ENCODE measurements at regions not wholly inside any gene's neighbourhood (a gene's known extent, or its start where the extent isn't known, plus 50 kb on each side); places are given as distances from the start of the nearest gene placed in this dataset.

DNA sequence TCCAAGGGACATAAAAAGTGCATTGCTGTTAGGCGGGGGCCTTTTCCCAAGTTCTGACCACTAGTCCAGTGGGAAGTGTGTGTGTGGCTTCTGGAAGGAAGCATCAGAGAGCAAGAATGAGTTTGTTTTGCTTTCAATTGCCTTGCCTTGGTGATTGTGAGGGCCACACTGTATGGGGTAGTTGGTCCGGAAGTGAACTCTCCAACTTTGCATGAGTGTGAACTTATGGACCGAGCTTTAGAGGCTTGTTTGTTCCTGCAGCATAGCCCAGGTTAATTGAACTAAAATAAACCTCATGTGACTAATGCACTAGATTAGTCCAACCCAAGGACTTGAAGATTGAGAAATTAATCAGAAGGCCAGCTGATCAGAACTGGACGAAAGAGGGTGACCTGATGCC is 171.7 kb downstream of the NR2F2 start:
- TF ChIP-seq, protein P1, sequence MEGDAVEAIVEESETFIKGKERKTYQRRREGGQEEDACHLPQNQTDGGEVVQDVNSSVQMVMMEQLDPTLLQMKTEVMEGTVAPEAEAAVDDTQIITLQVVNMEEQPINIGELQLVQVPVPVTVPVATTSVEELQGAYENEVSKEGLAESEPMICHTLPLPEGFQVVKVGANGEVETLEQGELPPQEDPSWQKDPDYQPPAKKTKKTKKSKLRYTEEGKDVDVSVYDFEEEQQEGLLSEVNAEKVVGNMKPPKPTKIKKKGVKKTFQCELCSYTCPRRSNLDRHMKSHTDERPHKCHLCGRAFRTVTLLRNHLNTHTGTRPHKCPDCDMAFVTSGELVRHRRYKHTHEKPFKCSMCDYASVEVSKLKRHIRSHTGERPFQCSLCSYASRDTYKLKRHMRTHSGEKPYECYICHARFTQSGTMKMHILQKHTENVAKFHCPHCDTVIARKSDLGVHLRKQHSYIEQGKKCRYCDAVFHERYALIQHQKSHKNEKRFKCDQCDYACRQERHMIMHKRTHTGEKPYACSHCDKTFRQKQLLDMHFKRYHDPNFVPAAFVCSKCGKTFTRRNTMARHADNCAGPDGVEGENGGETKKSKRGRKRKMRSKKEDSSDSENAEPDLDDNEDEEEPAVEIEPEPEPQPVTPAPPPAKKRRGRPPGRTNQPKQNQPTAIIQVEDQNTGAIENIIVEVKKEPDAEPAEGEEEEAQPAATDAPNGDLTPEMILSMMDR (IDR thresholded peaks at IDR 0.05): no peak

DNA sequence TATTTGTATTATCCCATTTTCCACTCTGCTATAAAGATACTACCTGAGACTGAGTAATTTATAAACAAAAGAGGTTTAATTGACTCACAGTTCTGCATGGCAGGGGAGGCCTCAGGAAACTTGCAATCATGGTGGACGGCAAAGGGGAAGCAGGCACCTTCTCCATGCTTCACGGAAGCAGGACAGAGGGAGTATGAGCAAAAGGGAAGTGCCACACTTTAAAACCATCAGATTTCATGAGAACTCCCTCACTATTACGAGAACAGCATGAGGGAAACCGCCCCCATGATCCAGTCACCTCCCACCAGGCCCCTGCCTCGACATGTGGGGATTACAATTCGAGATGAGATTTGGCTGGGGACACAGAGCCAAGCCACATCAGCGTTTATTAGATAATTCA is 172.8 kb downstream of the NR2F2 start:
- TF ChIP-seq, protein P1 (IDR thresholded peaks at IDR 0.05): no peak

DNA sequence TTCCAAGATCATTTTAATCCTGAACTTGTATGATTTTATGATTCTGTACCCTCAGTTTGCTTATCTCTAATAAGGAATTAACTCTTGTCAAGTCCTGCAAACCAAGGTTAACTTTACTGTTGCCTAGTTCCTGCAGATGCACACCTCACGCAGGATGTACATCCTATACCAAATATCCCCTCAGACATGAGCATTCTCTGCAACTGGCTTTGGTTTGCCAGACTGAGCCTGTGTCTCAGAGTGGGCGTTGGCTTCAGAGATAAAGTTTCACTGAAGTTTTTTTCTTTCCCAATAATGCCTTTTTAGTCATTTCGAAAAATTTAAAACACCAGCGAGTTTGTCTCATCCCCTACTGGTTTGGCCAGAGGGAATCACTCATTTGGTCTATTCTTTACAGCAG is 173.9 kb downstream of the NR2F2 start:
- TF ChIP-seq, protein P1 (IDR thresholded peaks at IDR 0.05): no peak

DNA sequence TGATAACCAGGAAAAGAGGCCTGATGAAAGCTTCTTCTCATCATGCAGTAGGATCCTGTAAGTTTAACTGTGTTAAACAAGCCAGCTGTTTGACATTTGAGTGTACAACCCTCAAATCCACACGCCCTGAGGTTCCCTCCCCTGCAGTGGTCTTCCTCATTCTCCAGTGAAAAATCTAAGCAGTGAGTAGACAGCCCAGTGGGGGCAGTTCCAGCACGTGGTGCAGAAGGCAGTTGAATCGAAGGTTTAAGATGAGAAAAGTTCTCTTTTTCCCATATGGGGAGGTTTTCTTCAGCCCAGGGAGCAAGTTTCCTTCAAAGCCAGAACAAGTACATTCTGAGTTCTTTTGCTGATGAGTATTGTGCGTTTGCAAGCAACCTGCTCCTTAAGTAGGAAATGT is 174.5 kb downstream of the NR2F2 start:
- TF ChIP-seq, protein P1 (IDR thresholded peaks at IDR 0.05): no peak

DNA sequence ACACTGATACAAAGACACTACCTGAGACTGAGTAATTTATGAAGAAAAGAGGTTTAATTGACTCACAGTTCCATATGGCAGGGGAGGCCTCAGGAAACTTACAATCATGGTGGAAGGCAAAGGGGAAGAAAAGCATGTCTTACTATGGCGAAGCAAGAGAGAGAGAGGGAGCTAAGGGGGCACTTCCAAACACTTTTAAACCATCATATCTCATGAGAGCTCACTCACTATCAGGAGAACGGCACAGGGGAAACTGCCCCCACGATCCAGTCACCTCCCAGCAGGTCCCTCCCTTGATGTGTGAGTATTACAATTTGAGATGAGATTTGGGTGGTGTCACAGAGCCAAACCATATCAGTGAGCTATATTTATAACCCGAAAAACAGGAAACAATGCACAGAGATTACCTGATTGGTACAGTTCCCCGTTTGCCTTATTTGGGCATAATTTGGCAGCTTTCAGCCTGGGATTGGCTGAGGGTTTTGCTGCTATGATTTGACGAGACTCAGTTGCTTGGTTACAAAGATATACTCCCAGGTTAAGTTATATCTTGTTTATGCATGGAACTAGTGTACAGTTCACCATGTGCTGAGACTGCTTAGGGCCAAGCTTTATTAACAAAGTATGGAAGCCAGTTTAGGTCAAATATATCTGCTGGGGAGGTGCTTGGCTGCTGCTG is 184.2 kb downstream of the NR2F2 start:
- TF ChIP-seq, protein P1 (IDR thresholded peaks at IDR 0.05): no peak

DNA sequence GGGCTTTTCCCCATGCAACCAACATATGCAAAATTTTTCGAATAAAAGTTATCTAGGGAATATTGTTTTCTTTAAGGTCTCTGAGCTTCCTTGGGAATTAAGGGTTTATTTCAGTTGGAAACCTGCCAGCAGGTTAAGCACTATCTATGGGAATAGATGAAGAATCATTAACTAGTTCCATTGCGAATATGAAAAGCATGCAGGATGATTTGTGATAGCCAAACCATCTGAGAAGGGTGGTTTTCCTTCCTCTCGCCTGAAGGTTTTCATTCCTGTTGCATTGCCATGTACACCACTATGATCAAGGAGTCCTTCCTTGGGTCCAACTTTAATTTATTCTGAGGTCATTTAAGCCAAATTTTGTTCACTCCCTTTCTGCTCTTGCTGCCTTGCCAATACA is 184.9 kb downstream of the NR2F2 start:
- TF ChIP-seq, protein P1 (IDR thresholded peaks at IDR 0.05): no peak

DNA sequence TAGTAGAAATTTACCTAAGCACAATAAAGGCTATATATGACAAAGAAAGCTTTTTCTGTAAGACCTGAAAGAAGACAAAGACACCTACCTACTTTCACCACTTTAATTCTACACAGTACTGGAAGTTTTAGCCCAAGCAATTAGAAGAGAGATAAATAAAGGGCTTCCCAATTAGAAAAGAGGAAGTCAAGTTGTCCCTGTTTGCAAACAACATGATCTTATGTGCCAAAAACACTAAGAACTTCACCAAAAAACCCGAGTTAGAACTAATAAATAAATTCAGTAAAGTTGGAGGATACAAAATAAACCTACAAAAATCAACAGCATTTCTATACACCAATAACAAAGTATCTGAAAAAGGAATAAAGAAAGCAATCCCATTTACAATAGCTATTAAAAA is 190.9 kb downstream of the NR2F2 start:
- TF ChIP-seq, protein P1 (IDR thresholded peaks at IDR 0.05): no peak

All from LNCAP (cell line).